ENCODE measurements at regions not wholly inside any gene's neighbourhood (a gene's known extent, or its start where the extent isn't known, plus 50 kb on each side); places are given as distances from the start of the nearest gene placed in this dataset.

GRCh38 chr6:21384216-21384615, 209.3 kb upstream of the SOX4 start:
- CTCF ChIA-PET = no interaction called here
- TF ChIP-seq REST (IDR thresholded peaks at IDR 0.05; ENCODE audit: insufficient read depth in 1 of 2, low read depth in 2 of 2, low read length in 1 of 2) = no peak
- no peak for TF ChIP-seq SIN3A (IDR thresholded peaks at IDR 0.05; ENCODE audit: borderline replicate concordance, insufficient read depth, low read depth, low read length)
- TF ChIP-seq CTCF (IDR thresholded peaks at IDR 0.05) = no peak
- TF ChIP-seq TCF7L2 (IDR thresholded peaks at IDR 0.05; ENCODE audit: low read depth, low read length) = no peak
- no peak for TF ChIP-seq POLR2AphosphoS5 (IDR thresholded peaks at IDR 0.05; ENCODE audit: low read depth, low read length)
- POLR2A ChIA-PET = no interaction called here
- in situ Hi-C loops (cut with HindIII; ENCODE audit: low pct_unique_long_range_greater_than_20kb, low sequenced_read_pairs) (no loop called here), intact Hi-C loops (cut with micrococcal nuclease; ENCODE audit: unreplicated experiment) (no loop called here)
- H3K4me1 ChIP-seq (ENCODE audit: control insufficient read depth, insufficient read depth, low read length) = no peaks in the 10 kb centered on the region
- no peaks in the 10 kb centered on the region for H3K36me3 ChIP-seq (ENCODE audit: control insufficient read depth, insufficient read depth, low read length)
- no TSS peak for BruUV-seq (replicated peaks)
- no peaks in the 10 kb centered on the region for H3K9me3 ChIP-seq (ENCODE audit: control insufficient read depth, insufficient read depth, low read depth, low read length)
- DNase-seq (ENCODE audit: low read depth, low spot score) (no peak), ATAC-seq (no peak)
- H3K4me3 ChIP-seq (ENCODE audit: low read depth in 2 of 2, low read length in 2 of 2) = no peak overlapping the region
- H3K27ac ChIP-seq (ENCODE audit: low read length) = no peak overlapping the region
- no peaks in the 10 kb centered on the region for H3K27me3 ChIP-seq (ENCODE audit: control insufficient read depth, insufficient read depth, low read length)

- POLR2A ChIA-PET = interaction anchor here (0.6 kb wide), 1 partner anchor 33 kb away, joined by 10 read pairs; no protein-coding TSS in a partner anchor
- H3K4me1 ChIP-seq (ENCODE audit: control insufficient read depth, insufficient read depth, low read length) = no peaks in the 10 kb centered on the region
- no peaks in the 10 kb centered on the region for H3K9me3 ChIP-seq (ENCODE audit: control insufficient read depth, insufficient read depth, low read depth, low read length)
- ATAC-seq = no peak
- intact Hi-C loops (cut with micrococcal nuclease; ENCODE audit: unreplicated experiment) = no loop called here
- no TSS peak for BruUV-seq (replicated peaks)
- DNase-seq (ENCODE audit: low read depth, low spot score) = no peak
- TF ChIP-seq SIN3A (IDR thresholded peaks at IDR 0.05; ENCODE audit: borderline replicate concordance, insufficient read depth, low read depth, low read length) (no peak), CTCF (IDR thresholded peaks at IDR 0.05) (no peak), TCF7L2 (IDR thresholded peaks at IDR 0.05; ENCODE audit: low read depth, low read length) (no peak), POLR2AphosphoS5 (IDR thresholded peaks at IDR 0.05; ENCODE audit: low read depth, low read length) (no peak), REST (IDR thresholded peaks at IDR 0.05; ENCODE audit: insufficient read depth in 1 of 2, low read depth in 2 of 2, low read length in 1 of 2) (no peak)
- no peaks in the 10 kb centered on the region for H3K27me3 ChIP-seq (ENCODE audit: control insufficient read depth, insufficient read depth, low read length)
- H3K4me3 ChIP-seq (ENCODE audit: low read depth in 2 of 2, low read length in 2 of 2) = no peak overlapping the region
- in situ Hi-C loops (cut with HindIII; ENCODE audit: low pct_unique_long_range_greater_than_20kb, low sequenced_read_pairs) = no loop called here
- no peak overlapping the region for H3K27ac ChIP-seq (ENCODE audit: low read length)
- CTCF ChIA-PET = no interaction called here
- H3K36me3 ChIP-seq (ENCODE audit: control insufficient read depth, insufficient read depth, low read length) = no peaks in the 10 kb centered on the region
These were observed 206.8 kb upstream of the SOX4 start for GRCh38 chr6:21386744-21387143.
